PC-3 (cell line): ENCODE measurements at regions not wholly inside any gene's neighbourhood (a gene's known extent, or its start where the extent isn't known, plus 50 kb on each side); places are given as distances from the start of the nearest gene placed in this dataset.

ENCODE experiments used
- ATAC-seq: fragments of 200-7000 bp; cut with Tn5 transposase; 2 replicates; pipeline ENCODE4 v1.9.1; 2020; ENCODE audit warnings: mild to moderate bottlenecking, moderate library complexity
- BruUV-seq: library from RNA; stranded (reverse); fragments of 400-500 nt; replicated peaks from 2 replicates; lab custom pipeline; 2021; lab: Mats Ljungman, UMichigan
- CTCF ChIA-PET: fragments of 300-600 bp; sonication (Branson Sonifier 250); formaldehyde crosslinking; loops from one replicate; lab custom pipeline; 2022; ENCODE audit warnings: antibody characterized with exemption; lab: Charles Lee
- POLR2A ChIA-PET: fragments of 300-600 bp; sonication (Branson Sonifier 250); formaldehyde crosslinking; loops from one replicate; lab custom pipeline; 2022; ENCODE audit warnings: antibody characterized with exemption; ENCODE audit not compliant: unreplicated experiment; lab: Charles Lee
- DNase-seq: peaks from one replicate; pipeline ENCODE4 v3.0.0-alpha.2; 2015
- H2AFZ ChIP-seq: fragments of 300-600 bp; sonication (generic); 2 replicates; pipeline ENCODE4 v1.6.0; 2016; ENCODE audit warnings: antibody characterized with exemption, low read length
- H3F3A ChIP-seq: fragments of 300-600 bp; sonication (generic); one replicate; pipeline ENCODE4 v1.6.0; 2017; ENCODE audit warnings: antibody characterized with exemption, low read length, control low read depth, mild to moderate bottlenecking; ENCODE audit not compliant: unreplicated experiment
- H3K27ac ChIP-seq: fragments of 300-600 bp; sonication (generic); 2 replicates; pipeline ENCODE4 v1.5.1; 2016; ENCODE audit warnings: mild to moderate bottlenecking, low read length
- H3K27me3 ChIP-seq: fragments of 300-600 bp; sonication (generic); 2 replicates; pipeline ENCODE4 v1.6.1; 2016; ENCODE audit warnings: low read length, mixed read lengths
- H3K36me3 ChIP-seq: fragments of 300-600 bp; sonication (generic); 2 replicates; pipeline ENCODE4 v1.6.1; 2016; ENCODE audit warnings: low read depth, mixed run types, low read length, mixed read lengths
- H3K4me1 ChIP-seq: fragments of 300-600 bp; sonication (generic); 2 replicates; pipeline ENCODE4 v1.5.1; 2016; ENCODE audit warnings: low read length; ENCODE audit not compliant: insufficient read depth
- H3K4me2 ChIP-seq: fragments of 300-600 bp; sonication (generic); 2 replicates; pipeline ENCODE4 v1.6.0; 2016; ENCODE audit warnings: low read length
- H3K4me3 ChIP-seq: fragments of 300-600 bp; sonication (generic); 2 replicates; pipeline ENCODE4 v1.5.1; 2016; ENCODE audit warnings: mild to moderate bottlenecking, low read length, mixed read lengths
- H3K79me2 ChIP-seq: fragments of 300-600 bp; sonication (generic); 2 replicates; pipeline ENCODE4 v1.6.1; 2017; ENCODE audit warnings: low read length, mixed read lengths
- H3K9ac ChIP-seq: fragments of 300-600 bp; sonication (generic); 2 replicates; pipeline ENCODE4 v1.6.0; 2016; ENCODE audit warnings: mild to moderate bottlenecking, low read length
- H3K9me2 ChIP-seq: fragments of 300-600 bp; sonication (generic); replicated peaks from 2 replicates; pipeline ENCODE4 v1.6.1; 2016; ENCODE audit warnings: mixed run types, low read length, mixed read lengths
- H3K9me3 ChIP-seq: fragments of 300-600 bp; sonication (generic); 2 replicates; pipeline ENCODE4 v1.6.1; 2016; ENCODE audit warnings: low read length, mixed read lengths
- H4K20me1 ChIP-seq: fragments of 300-600 bp; sonication (generic); 2 replicates; pipeline ENCODE4 v1.6.1; 2016; ENCODE audit warnings: low read length, mixed read lengths
- EZH2 ChIP-seq: fragments of 300-600 bp; sonication (generic); IDR thresholded peaks from one replicate; pipeline ENCODE4 v1.6.1; 2017; ENCODE audit warnings: antibody characterized with exemption, mild to moderate bottlenecking, low read length; ENCODE audit not compliant: unreplicated experiment
- EZH2phosphoT487 ChIP-seq: fragments of 300-600 bp; sonication (generic); IDR thresholded peaks from 2 replicates; pipeline ENCODE4 v1.6.1; 2018; ENCODE audit warnings: mild to moderate bottlenecking, antibody characterized with exemption, low read length, borderline replicate concordance
- intact Hi-C: fragments of 100-400 bp; cut with micrococcal nuclease; formaldehyde crosslinking; loops from 2 replicates; pipeline ENCODE4 v1.9.0; 2023
- TF ChIP-seq, protein P1 (sequence below): fragments of 300-600 bp; sonication (generic); conservative IDR thresholded peaks from 2 replicates; pipeline ENCODE4 v1.5.1; 2017; ENCODE audit warnings: antibody characterized with exemption, low read depth, mild to moderate bottlenecking, low read length

GRCh38 chr7:35969066-35969465, 168.2 kb downstream of the SEPTIN7 start:
- Histone ChIP-seq H3K4me2 (no peak overlapping the region), H2AFZ (no peak overlapping the region), H3F3A (no peaks in the 10 kb centered on the region), H3K9me2 (no peaks in the 10 kb centered on the region), H3K9me3 (no peaks in the 10 kb centered on the region), H3K9ac (no peak overlapping the region), H3K4me3 (no peak overlapping the region), H4K20me1 (no peaks in the 10 kb centered on the region), H3K27ac (no peak overlapping the region), H3K4me1 (no peaks in the 10 kb centered on the region), H3K79me2 (no peaks in the 10 kb centered on the region), H3K36me3 (no peaks in the 10 kb centered on the region), H3K27me3 (no peaks in the 10 kb centered on the region)
- DNase-seq = no peak
- no TSS peak for BruUV-seq
- ChIA-PET POLR2A (no interaction called here), CTCF (no interaction called here)
- TF ChIP-seq EZH2phosphoT487 (no peak), EZH2 (no peak)
- TF ChIP-seq, protein P1, sequence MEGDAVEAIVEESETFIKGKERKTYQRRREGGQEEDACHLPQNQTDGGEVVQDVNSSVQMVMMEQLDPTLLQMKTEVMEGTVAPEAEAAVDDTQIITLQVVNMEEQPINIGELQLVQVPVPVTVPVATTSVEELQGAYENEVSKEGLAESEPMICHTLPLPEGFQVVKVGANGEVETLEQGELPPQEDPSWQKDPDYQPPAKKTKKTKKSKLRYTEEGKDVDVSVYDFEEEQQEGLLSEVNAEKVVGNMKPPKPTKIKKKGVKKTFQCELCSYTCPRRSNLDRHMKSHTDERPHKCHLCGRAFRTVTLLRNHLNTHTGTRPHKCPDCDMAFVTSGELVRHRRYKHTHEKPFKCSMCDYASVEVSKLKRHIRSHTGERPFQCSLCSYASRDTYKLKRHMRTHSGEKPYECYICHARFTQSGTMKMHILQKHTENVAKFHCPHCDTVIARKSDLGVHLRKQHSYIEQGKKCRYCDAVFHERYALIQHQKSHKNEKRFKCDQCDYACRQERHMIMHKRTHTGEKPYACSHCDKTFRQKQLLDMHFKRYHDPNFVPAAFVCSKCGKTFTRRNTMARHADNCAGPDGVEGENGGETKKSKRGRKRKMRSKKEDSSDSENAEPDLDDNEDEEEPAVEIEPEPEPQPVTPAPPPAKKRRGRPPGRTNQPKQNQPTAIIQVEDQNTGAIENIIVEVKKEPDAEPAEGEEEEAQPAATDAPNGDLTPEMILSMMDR = no peak
- no peak for ATAC-seq
- intact Hi-C loops = no loop called here

DNA sequence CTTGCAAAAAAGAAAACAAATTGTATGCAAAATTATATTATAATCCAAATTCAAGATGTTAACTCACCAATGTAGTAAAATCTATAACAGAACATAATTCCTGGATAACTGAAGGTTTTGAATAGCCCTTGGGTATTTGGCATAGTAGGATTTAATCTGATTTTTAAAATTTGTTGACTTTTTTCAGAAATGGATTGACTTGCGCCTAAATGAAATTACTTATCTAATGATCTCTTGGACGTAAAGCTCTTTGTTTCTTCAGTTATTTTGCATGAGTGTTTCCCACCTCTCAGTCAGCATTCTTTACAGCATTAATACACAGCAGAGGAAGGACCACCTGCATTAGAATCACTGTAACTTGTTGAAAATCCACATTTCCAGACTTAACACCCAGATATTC, 169.6 kb downstream of the SEPTIN7 start:
- Histone ChIP-seq H3F3A (no peaks in the 10 kb centered on the region), H4K20me1 (no peaks in the 10 kb centered on the region), H3K4me2 (no peak overlapping the region), H3K9me2 (no peaks in the 10 kb centered on the region), H2AFZ (no peak overlapping the region), H3K9me3 (no peaks in the 10 kb centered on the region), H3K4me3 (no peak overlapping the region), H3K36me3 (no peaks in the 10 kb centered on the region), H3K9ac (no peak overlapping the region), H3K27ac (no peak overlapping the region), H3K4me1 (no peaks in the 10 kb centered on the region), H3K79me2 (no peaks in the 10 kb centered on the region), H3K27me3 (no peaks in the 10 kb centered on the region)
- ChIA-PET CTCF (no interaction called here), POLR2A (no interaction called here)
- ATAC-seq (no peak), DNase-seq (no peak)
- intact Hi-C loops = no loop called here
- TF ChIP-seq, protein P1 = no peak
- no peak for TF ChIP-seq EZH2phosphoT487
- no peak for TF ChIP-seq EZH2
- BruUV-seq = no TSS peak

DNA sequence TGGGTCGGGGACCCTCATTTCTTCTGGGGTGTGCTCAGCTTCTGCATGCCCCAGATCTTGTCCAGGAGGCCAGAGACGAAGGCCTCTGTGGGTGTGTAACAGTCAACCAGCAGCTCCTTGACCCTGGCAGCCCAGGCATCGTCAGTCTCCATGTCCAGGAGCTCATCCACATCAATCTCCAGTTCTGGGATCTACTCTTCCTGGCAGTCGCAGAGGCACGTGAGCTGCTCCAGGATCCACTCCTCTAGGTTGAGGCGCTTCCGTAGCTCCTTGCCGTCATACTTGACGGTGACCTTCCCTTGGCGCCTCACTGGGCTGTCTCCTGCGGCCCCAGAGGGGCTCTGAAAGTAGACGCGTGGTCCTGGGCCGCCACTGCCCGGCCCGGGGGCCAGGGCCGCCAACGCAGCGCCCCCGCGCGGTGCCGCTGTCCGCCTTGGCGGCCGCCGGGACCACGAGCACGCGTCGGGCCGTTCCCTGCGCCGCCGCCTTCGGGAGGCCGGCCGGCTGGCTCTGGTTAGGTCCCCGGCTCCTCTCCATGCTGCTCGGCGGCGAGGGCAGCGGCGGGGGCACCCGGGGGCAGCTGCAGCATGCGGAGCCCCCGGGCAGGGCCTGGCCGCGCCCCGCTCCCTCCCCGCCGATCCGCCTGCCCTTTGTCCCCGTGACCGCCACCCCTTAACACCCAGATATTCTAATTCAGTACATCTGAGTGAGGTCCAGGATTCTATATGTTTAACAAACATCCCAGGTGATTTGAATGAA, 170.5 kb downstream of the SEPTIN7 start:
- DNase-seq = no peak
- no peaks in the 10 kb centered on the region for H3K36me3 ChIP-seq
- H3K4me2 ChIP-seq = no peak overlapping the region
- POLR2A ChIA-PET = no interaction called here
- no peaks in the 10 kb centered on the region for H3K27me3 ChIP-seq
- H2AFZ ChIP-seq = no peak overlapping the region
- H3K27ac ChIP-seq = no peak overlapping the region
- H3F3A ChIP-seq = no peaks in the 10 kb centered on the region
- H3K79me2 ChIP-seq = no peaks in the 10 kb centered on the region
- H4K20me1 ChIP-seq = no peaks in the 10 kb centered on the region
- no peaks in the 10 kb centered on the region for H3K9me3 ChIP-seq
- no peaks in the 10 kb centered on the region for H3K4me1 ChIP-seq
- no peak for ATAC-seq
- no peaks in the 10 kb centered on the region for H3K9me2 ChIP-seq
- no peak overlapping the region for H3K9ac ChIP-seq
- no peak overlapping the region for H3K4me3 ChIP-seq
- BruUV-seq = no TSS peak
- intact Hi-C loops = no loop called here
- TF ChIP-seq EZH2phosphoT487 = no peak
- TF ChIP-seq EZH2 = no peak
- TF ChIP-seq, protein P1 = no peak
- CTCF ChIA-PET = no interaction called here
